GM23338 (cell line): ENCODE measurements at regions not wholly inside any gene's neighbourhood (a gene's known extent, or its start where the extent isn't known, plus 50 kb on each side); places are given as distances from the start of the nearest gene placed in this dataset.

Experiments
- ATAC-seq: fragments of 200-7000 bp; cut with Tn5 transposase; 3 replicates; pipeline ENCODE4 v1.9.1; 2020
- DNase-seq: peaks from one replicate; pipeline ENCODE4 v3.0.0-alpha.2; 2015; ENCODE audit warnings: low spot score
- H2AFZ ChIP-seq: fragments of 200-600 bp; sonication (generic); 2 replicates; pipeline ENCODE4 v1.8.0; 2016; ENCODE audit warnings: antibody characterized with exemption, mild to moderate bottlenecking, moderate library complexity
- H3F3A ChIP-seq: fragments of 200-600 bp; sonication (generic); replicated peaks from 2 replicates; pipeline ENCODE4 v1.8.0; 2017; ENCODE audit warnings: antibody characterized with exemption, mixed run types, low read depth
- H3K27ac ChIP-seq: fragments of 200-600 bp; sonication (generic); 2 replicates; pipeline ENCODE4 v1.6.1; 2016; ENCODE audit warnings: low read depth
- H3K27me3 ChIP-seq: fragments of 200-600 bp; sonication (generic); 2 replicates; pipeline ENCODE4 v1.8.0; 2016; ENCODE audit warnings: mild to moderate bottlenecking, mixed run types, moderate library complexity; ENCODE audit not compliant: insufficient read depth
- H3K36me3 ChIP-seq: fragments of 200-600 bp; sonication (generic); 2 replicates; pipeline ENCODE4 v1.8.0; 2016; ENCODE audit warnings: mild to moderate bottlenecking; ENCODE audit not compliant: insufficient read depth
- H3K4me1 ChIP-seq: fragments of 200-600 bp; sonication (generic); 2 replicates; pipeline ENCODE4 v1.8.0; 2016; ENCODE audit warnings: mild to moderate bottlenecking, moderate library complexity; ENCODE audit not compliant: insufficient read depth
- H3K4me2 ChIP-seq: fragments of 200-600 bp; sonication (generic); 2 replicates; pipeline ENCODE4 v1.7.1; 2017; ENCODE audit warnings: mixed run types
- H3K4me3 ChIP-seq: fragments of 200-600 bp; sonication (generic); 2 replicates; pipeline ENCODE4 v1.6.1; 2016; ENCODE audit warnings: mixed run types
- H3K79me2 ChIP-seq: fragments of 200-600 bp; sonication (generic); replicated peaks from 2 replicates; pipeline ENCODE4 v1.8.0; 2017; ENCODE audit warnings: mild to moderate bottlenecking; ENCODE audit not compliant: insufficient read depth
- H3K9me2 ChIP-seq: fragments of 200-600 bp; sonication (generic); 2 replicates; pipeline ENCODE4 v1.8.0; 2017; ENCODE audit not compliant: insufficient read depth
- H4K20me1 ChIP-seq: fragments of 200-600 bp; sonication (generic); replicated peaks from 2 replicates; pipeline ENCODE4 v1.8.0; 2017; ENCODE audit warnings: mild to moderate bottlenecking; ENCODE audit not compliant: insufficient read depth
- H3K27ac Mint-ChIP-seq: 2 replicates; pipeline ENCODE4 v1.8.0; 2020; ENCODE audit warnings: inconsistent platforms, mild to moderate bottlenecking, moderate library complexity, mixed read lengths
- H3K27me3 Mint-ChIP-seq: 3 replicates; pipeline ENCODE4 v1.8.0; 2022; ENCODE audit warnings: low read depth, mild to moderate bottlenecking, moderate library complexity, mixed read lengths, inconsistent platforms; ENCODE audit not compliant: insufficient read depth, poor library complexity
- H3K36me3 Mint-ChIP-seq: 3 replicates; pipeline ENCODE4 v1.8.0; 2021; ENCODE audit warnings: low read depth, mild to moderate bottlenecking, inconsistent platforms, moderate library complexity, mixed read lengths
- H3K4me1 Mint-ChIP-seq: 3 replicates; pipeline ENCODE4 v1.8.0; 2020; ENCODE audit warnings: mild to moderate bottlenecking, inconsistent platforms, mixed read lengths
- H3K4me3 Mint-ChIP-seq: 3 replicates; pipeline ENCODE4 v1.8.0; 2021; ENCODE audit warnings: moderate library complexity, mild to moderate bottlenecking, inconsistent platforms, mixed read lengths
- H3K9me3 Mint-ChIP-seq: 3 replicates; pipeline ENCODE4 v1.8.0; 2020; ENCODE audit warnings: moderate library complexity, mild to moderate bottlenecking, inconsistent platforms, mixed read lengths
- CREB1 ChIP-seq: fragments of 250-450 bp; sonication (Bioruptor Pico); IDR thresholded peaks from 2 replicates; pipeline ENCODE4 v1.5.0; 2020; ENCODE audit warnings: low read depth, mild to moderate bottlenecking, moderate library complexity
- EZH2 ChIP-seq: fragments of 200-600 bp; sonication (generic); IDR thresholded peaks from one replicate; pipeline ENCODE4 v1.8.0; 2017; ENCODE audit warnings: antibody characterized with exemption, mild to moderate bottlenecking, low read depth; ENCODE audit not compliant: unreplicated experiment
- NANOG ChIP-seq: IDR thresholded peaks from 2 replicates; pipeline ENCODE4 v1.6.1; 2016; ENCODE audit warnings: antibody characterized with exemption, borderline replicate concordance
- POLR2AphosphoS5 ChIP-seq: IDR thresholded peaks from 2 replicates; pipeline ENCODE4 v1.6.1; 2016; ENCODE audit warnings: antibody characterized with exemption, low read depth
- REST ChIP-seq: IDR thresholded peaks from one replicate; pipeline ENCODE4 v1.6.1; 2018; ENCODE audit warnings: antibody characterized with exemption; ENCODE audit not compliant: unreplicated experiment
- STAT1 ChIP-seq: IDR thresholded peaks from one replicate; pipeline ENCODE4 v1.6.1; 2016; ENCODE audit warnings: antibody characterized with exemption; ENCODE audit not compliant: unreplicated experiment
- ZNF114 ChIP-seq: fragments of 250-450 bp; sonication (Bioruptor Pico); IDR thresholded peaks from 2 replicates; pipeline ENCODE4 v1.5.0; 2020; ENCODE audit warnings: mild to moderate bottlenecking, moderate library complexity
- ZNF462 ChIP-seq: fragments of 250-450 bp; sonication (Bioruptor Pico); IDR thresholded peaks from 2 replicates; pipeline ENCODE4 v1.5.0; 2020; ENCODE audit warnings: mild to moderate bottlenecking, moderate library complexity
- TF ChIP-seq, protein P1 (sequence below), 2 experiments: fragments of 200-600 bp in 1 of 2; sonication (generic) in 1 of 2; conservative IDR thresholded peaks; 2 replicates each; pipeline versions ENCODE4 v1.5.1 to v1.6.1; 2016 to 2017; ENCODE audit warnings: antibody characterized with exemption in 2 of 2, low read depth in 2 of 2, mild to moderate bottlenecking in 2 of 2, moderate library complexity in 1 of 2

GRCh38 chr5:179470201-179470600 lies 80.2 kb upstream of the RUFY1 start (continued):
- TF ChIP-seq REST: no peak

GRCh38 chr5:179468696-179469095 lies 81.7 kb upstream of the RUFY1 start:
- no peak overlapping the region for H3K4me3 ChIP-seq
- DNase-seq: no peak
- no peak overlapping the region for H3K27ac Mint-ChIP-seq
- TF ChIP-seq REST (no peak), ZNF114 (CRISPR knock-in tag) (no peak), POLR2AphosphoS5 (no peak), CREB1 (no peak), STAT1 (no peak), NANOG (no peak), ZNF462 (CRISPR knock-in tag) (no peak), EZH2 (no peak)
- TF ChIP-seq, protein P1, sequence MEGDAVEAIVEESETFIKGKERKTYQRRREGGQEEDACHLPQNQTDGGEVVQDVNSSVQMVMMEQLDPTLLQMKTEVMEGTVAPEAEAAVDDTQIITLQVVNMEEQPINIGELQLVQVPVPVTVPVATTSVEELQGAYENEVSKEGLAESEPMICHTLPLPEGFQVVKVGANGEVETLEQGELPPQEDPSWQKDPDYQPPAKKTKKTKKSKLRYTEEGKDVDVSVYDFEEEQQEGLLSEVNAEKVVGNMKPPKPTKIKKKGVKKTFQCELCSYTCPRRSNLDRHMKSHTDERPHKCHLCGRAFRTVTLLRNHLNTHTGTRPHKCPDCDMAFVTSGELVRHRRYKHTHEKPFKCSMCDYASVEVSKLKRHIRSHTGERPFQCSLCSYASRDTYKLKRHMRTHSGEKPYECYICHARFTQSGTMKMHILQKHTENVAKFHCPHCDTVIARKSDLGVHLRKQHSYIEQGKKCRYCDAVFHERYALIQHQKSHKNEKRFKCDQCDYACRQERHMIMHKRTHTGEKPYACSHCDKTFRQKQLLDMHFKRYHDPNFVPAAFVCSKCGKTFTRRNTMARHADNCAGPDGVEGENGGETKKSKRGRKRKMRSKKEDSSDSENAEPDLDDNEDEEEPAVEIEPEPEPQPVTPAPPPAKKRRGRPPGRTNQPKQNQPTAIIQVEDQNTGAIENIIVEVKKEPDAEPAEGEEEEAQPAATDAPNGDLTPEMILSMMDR (conservative IDR thresholded peaks at IDR 0.05; ENCODE audit: low read depth in 2 of 2): no peak

More at GRCh38 chr5:179468696-179469095, 81.7 kb upstream of the RUFY1 start:
- Histone ChIP-seq H3K27ac (no peak overlapping the region), H4K20me1 (no peaks in the 10 kb centered on the region), H2AFZ (no peak overlapping the region), H3K9me2 (peaks cover 2% of the 10 kb centered on the region; the same call in 1 of the 2 replicates), H3K4me1 (no peaks in the 10 kb centered on the region), H3F3A (no peaks in the 10 kb centered on the region), H3K36me3 (no peaks in the 10 kb centered on the region), H3K4me2 (no peak overlapping the region), H3K79me2 (no peaks in the 10 kb centered on the region), H3K27me3 (no peaks in the 10 kb centered on the region)
- ATAC-seq: no peak
- H3K27me3 Mint-ChIP-seq: peaks cover 6% of the 10 kb centered on the region
- peaks cover 4% of the 10 kb centered on the region; the same call in 2 of the 3 replicates for H3K9me3 Mint-ChIP-seq
- no peak overlapping the region for H3K4me3 Mint-ChIP-seq
- no peaks in the 10 kb centered on the region for H3K36me3 Mint-ChIP-seq
- no peaks in the 10 kb centered on the region for H3K4me1 Mint-ChIP-seq
